ENCODE measurements at regions not wholly inside any gene's neighbourhood (a gene's known extent, or its start where the extent isn't known, plus 50 kb on each side); places are given as distances from the start of the nearest gene placed in this dataset.

DNA sequence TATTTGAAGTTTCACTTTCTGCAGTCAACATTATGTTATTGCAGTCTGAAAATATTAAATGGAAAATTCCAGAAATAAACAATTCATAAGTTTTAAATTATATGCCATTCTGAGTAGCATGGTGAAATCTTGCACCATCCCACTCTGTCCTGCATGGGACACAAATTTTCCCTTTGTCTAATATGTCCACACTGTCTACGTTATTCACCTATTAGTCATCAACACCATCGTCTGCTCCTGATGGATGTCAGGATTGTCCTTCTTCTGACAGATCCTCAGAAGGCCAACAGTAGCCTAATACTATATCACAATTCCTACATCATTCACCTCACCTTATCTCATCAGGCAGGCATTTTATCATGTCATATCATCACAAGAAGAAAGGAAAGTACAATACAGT lies 163.1 kb downstream of the TXNL1 start:
- H3K27ac ChIP-seq, result no peak overlapping the region
- TF ChIP-seq POLR2A (IDR thresholded peaks at IDR 0.05) (no peak), POLR2AphosphoS5 (IDR thresholded peaks at IDR 0.05) (no peak)
- TF ChIP-seq, protein P1, sequence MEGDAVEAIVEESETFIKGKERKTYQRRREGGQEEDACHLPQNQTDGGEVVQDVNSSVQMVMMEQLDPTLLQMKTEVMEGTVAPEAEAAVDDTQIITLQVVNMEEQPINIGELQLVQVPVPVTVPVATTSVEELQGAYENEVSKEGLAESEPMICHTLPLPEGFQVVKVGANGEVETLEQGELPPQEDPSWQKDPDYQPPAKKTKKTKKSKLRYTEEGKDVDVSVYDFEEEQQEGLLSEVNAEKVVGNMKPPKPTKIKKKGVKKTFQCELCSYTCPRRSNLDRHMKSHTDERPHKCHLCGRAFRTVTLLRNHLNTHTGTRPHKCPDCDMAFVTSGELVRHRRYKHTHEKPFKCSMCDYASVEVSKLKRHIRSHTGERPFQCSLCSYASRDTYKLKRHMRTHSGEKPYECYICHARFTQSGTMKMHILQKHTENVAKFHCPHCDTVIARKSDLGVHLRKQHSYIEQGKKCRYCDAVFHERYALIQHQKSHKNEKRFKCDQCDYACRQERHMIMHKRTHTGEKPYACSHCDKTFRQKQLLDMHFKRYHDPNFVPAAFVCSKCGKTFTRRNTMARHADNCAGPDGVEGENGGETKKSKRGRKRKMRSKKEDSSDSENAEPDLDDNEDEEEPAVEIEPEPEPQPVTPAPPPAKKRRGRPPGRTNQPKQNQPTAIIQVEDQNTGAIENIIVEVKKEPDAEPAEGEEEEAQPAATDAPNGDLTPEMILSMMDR (IDR thresholded peaks at IDR 0.05), result no peak
- no peaks in the 10 kb centered on the region for H3K9me3 ChIP-seq
- no peaks in the 10 kb centered on the region for H3K27me3 ChIP-seq (replicated peaks; ENCODE audit: insufficient read depth)
- H3K4me1 ChIP-seq (replicated peaks), result no peaks in the 10 kb centered on the region
- DNase-seq (ENCODE audit: low spot score), result no peak
- WGBS, result 84% methylated on average over 2 of the region's 2 CpGs
- no peak overlapping the region for H3K4me3 ChIP-seq
- H3K36me3 ChIP-seq, result no peaks in the 10 kb centered on the region
- intact Hi-C loops (cut with DNase I), result no loop called here

- H3K36me3 ChIP-seq, result no peaks in the 10 kb centered on the region
- H3K4me3 ChIP-seq, result no peak overlapping the region
- no peak for DNase-seq (ENCODE audit: low spot score)
- no peaks in the 10 kb centered on the region for H3K9me3 ChIP-seq
- H3K27me3 ChIP-seq (replicated peaks; ENCODE audit: insufficient read depth), result no peaks in the 10 kb centered on the region
- 88% methylated on average over 8 of the region's 8 CpGs for WGBS
- intact Hi-C loops (cut with DNase I), result no loop called here
- TF ChIP-seq POLR2AphosphoS5 (IDR thresholded peaks at IDR 0.05) (no peak), POLR2A (IDR thresholded peaks at IDR 0.05) (no peak)
- TF ChIP-seq, protein P1 (IDR thresholded peaks at IDR 0.05), result no peak
- H3K4me1 ChIP-seq (replicated peaks), result no peaks in the 10 kb centered on the region
- H3K27ac ChIP-seq, result no peak overlapping the region
These were observed 164.9 kb downstream of the TXNL1 start for GRCh38 chr18:56473400-56474024.

DNA sequence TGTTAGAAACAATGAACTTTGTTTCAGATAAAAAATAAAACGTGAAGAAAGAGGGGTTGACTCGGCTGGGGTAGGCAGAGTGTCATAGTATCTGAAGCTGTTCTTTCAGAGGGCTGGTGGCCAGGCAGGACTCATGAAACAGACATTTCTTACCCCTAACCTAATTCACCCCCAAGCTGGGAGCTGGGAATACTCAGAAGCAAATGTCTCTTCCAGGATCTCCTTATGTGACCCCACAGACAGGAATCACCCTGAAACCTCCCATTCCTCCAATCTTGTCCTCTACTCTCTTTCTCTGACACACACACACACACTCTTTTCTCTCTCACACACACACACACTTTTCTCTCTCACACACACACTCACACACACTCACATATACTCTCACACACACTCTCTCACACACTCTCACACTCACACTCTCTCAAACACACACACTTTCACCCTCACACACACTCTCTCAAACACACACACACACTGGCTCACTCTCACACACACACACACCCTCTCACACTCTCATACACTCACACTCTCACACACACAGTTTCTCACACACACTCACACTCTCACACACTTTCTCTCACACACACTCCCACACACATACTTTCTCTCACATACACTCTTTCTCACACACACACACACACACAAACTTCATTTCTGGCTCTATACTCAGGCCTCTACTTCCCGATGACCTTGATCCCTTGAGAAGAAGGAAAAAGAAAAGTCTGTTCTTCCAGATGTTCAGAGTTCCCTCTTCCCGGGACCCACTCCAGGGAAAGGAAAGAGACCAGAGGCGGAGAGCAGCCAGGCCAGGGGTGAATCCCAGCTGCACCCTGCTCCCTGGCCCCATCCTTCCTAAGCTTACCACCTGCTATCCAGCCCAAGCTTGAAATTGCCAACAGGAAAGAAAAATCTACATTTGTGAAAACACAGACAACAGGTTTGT lies 167.7 kb downstream of the TXNL1 start:
- H3K4me3 ChIP-seq, result no peak overlapping the region
- TF ChIP-seq POLR2A (IDR thresholded peaks at IDR 0.05) (no peak), POLR2AphosphoS5 (IDR thresholded peaks at IDR 0.05) (no peak)
- TF ChIP-seq, protein P1 (IDR thresholded peaks at IDR 0.05), result no peak
- no peaks in the 10 kb centered on the region for H3K27me3 ChIP-seq (replicated peaks; ENCODE audit: insufficient read depth)
- H3K9me3 ChIP-seq, result no peaks in the 10 kb centered on the region
- H3K36me3 ChIP-seq, result no peaks in the 10 kb centered on the region
- no peaks in the 10 kb centered on the region for H3K4me1 ChIP-seq (replicated peaks)
- H3K27ac ChIP-seq, result no peak overlapping the region
- WGBS, result 80% methylated on average over 5 of the region's 5 CpGs
- intact Hi-C loops (cut with DNase I), result no loop called here
- no peak for DNase-seq (ENCODE audit: low spot score)

DNA sequence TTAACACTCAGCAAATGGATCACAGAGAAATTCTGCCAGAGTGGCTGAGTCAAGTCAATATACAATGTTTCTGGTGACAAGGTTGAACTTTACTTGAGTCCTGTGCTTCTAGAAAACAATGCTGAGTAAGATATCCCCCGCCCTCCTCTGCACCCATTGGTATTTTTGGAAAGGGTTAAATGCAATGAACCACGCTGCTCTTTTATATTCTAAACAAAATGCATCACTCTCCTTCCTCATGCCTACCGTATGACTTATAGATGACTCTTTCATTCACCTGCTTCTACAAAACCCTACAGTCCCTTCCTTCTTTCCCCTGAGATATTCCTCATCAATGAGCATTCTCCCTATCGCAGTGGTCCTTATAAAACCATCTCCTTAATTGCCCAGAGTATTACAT lies 168.8 kb downstream of the TXNL1 start:
- no peaks in the 10 kb centered on the region for H3K36me3 ChIP-seq
- no peaks in the 10 kb centered on the region for H3K9me3 ChIP-seq
- H3K27ac ChIP-seq, result no peak overlapping the region
- no peaks in the 10 kb centered on the region for H3K4me1 ChIP-seq (replicated peaks)
- no peak overlapping the region for H3K4me3 ChIP-seq
- no peaks in the 10 kb centered on the region for H3K27me3 ChIP-seq (replicated peaks; ENCODE audit: insufficient read depth)
- WGBS, result 74% methylated on average over 4 of the region's 4 CpGs
- no peak for DNase-seq (ENCODE audit: low spot score)
- intact Hi-C loops (cut with DNase I), result no loop called here
- TF ChIP-seq, protein P1 (IDR thresholded peaks at IDR 0.05), result no peak
- TF ChIP-seq POLR2AphosphoS5 (IDR thresholded peaks at IDR 0.05) (no peak), POLR2A (IDR thresholded peaks at IDR 0.05) (no peak)

Data from prostate gland (tissue), 2 donors.